H9 (cell line): ENCODE measurements at regions not wholly inside any gene's neighbourhood (a gene's known extent, or its start where the extent isn't known, plus 50 kb on each side); places are given as distances from the start of the nearest gene placed in this dataset.

Experiments used
- DNase-seq: peaks from one replicate; pipeline ENCODE4 v3.0.0-alpha.2; 2017
- H2AFZ ChIP-seq: one replicate; pipeline ENCODE4 v1.6.1; 2013; ENCODE audit warnings: mild to moderate bottlenecking, low read length, control low read depth, moderate library complexity
- H2AK5ac ChIP-seq: 2 replicates; pipeline ENCODE4 v1.6.1; 2013; ENCODE audit warnings: low read length, control low read depth, mixed read lengths; ENCODE audit not compliant: insufficient read length
- H2BK120ac ChIP-seq: one replicate; pipeline ENCODE4 v1.6.1; 2013; ENCODE audit warnings: low read depth, mild to moderate bottlenecking, low read length, control low read depth, inconsistent platforms; ENCODE audit not compliant: poor library complexity, severe bottlenecking
- H2BK12ac ChIP-seq: 2 replicates; pipeline ENCODE4 v1.6.1; 2013; ENCODE audit warnings: low read length, control low read depth, mixed read lengths, low read depth; ENCODE audit not compliant: insufficient read length
- H2BK15ac ChIP-seq: 2 replicates; pipeline ENCODE4 v1.6.1; 2013; ENCODE audit warnings: low read depth, low read length, control low read depth
- H2BK20ac ChIP-seq: one replicate; pipeline ENCODE4 v1.6.1; 2013; ENCODE audit warnings: low read depth, mild to moderate bottlenecking, low read length, control low read depth, inconsistent platforms; ENCODE audit not compliant: poor library complexity, severe bottlenecking
- H2BK5ac ChIP-seq: 2 replicates; pipeline ENCODE4 v1.6.1; 2013; ENCODE audit warnings: low read length, control low read depth, mixed read lengths; ENCODE audit not compliant: insufficient read length
- H3K14ac ChIP-seq: 2 replicates; pipeline ENCODE4 v1.6.1; 2013; ENCODE audit warnings: low read length, control low read depth; ENCODE audit not compliant: insufficient read depth
- H3K18ac ChIP-seq: 2 replicates; pipeline ENCODE4 v1.6.1; 2013; ENCODE audit warnings: low read depth, mild to moderate bottlenecking, mixed read lengths, low read length, control low read depth; ENCODE audit not compliant: insufficient read length
- H3K23ac ChIP-seq: 2 replicates; pipeline ENCODE4 v1.6.1; 2013; ENCODE audit warnings: low read length, control low read depth, mixed read lengths, low read depth; ENCODE audit not compliant: insufficient read length
- H3K23me2 ChIP-seq: 2 replicates; pipeline ENCODE4 v1.6.1; 2013; ENCODE audit warnings: low read depth, mild to moderate bottlenecking, mixed read lengths, low read length, control low read depth; ENCODE audit not compliant: insufficient read length, poor library complexity, severe bottlenecking
- H3K27ac ChIP-seq: 2 replicates; pipeline ENCODE4 v1.5.1; 2013; ENCODE audit warnings: low read length, control low read depth, mixed read lengths, low read depth; ENCODE audit not compliant: insufficient read length
- H3K27me3 ChIP-seq: 2 replicates; pipeline ENCODE4 v1.6.1; 2013; ENCODE audit warnings: low read length, control low read depth, inconsistent platforms; ENCODE audit not compliant: insufficient read depth
- H3K4ac ChIP-seq: 2 replicates; pipeline ENCODE4 v1.6.1; 2013; ENCODE audit warnings: low read depth, mild to moderate bottlenecking, control low read depth, inconsistent platforms, low read length, moderate library complexity
- H3K4me1 ChIP-seq: 2 replicates; pipeline ENCODE4 v1.6.1; 2013; ENCODE audit warnings: low read length, control low read depth, inconsistent platforms; ENCODE audit not compliant: insufficient read depth
- H3K4me2 ChIP-seq: 2 replicates; pipeline ENCODE4 v1.6.1; 2013; ENCODE audit warnings: low read length, control low read depth, mixed read lengths; ENCODE audit not compliant: insufficient read length, insufficient read depth
- H3K56ac ChIP-seq: 2 replicates; pipeline ENCODE4 v1.6.1; 2013; ENCODE audit warnings: low read depth, mild to moderate bottlenecking, mixed read lengths, low read length, control low read depth; ENCODE audit not compliant: insufficient read length
- H3K79me1 ChIP-seq: 2 replicates; pipeline ENCODE4 v1.6.1; 2013; ENCODE audit warnings: low read depth, mild to moderate bottlenecking, moderate library complexity, low read length, control low read depth, inconsistent platforms; ENCODE audit not compliant: insufficient read depth, poor library complexity, severe bottlenecking
- H3K79me2 ChIP-seq: 2 replicates; pipeline ENCODE4 v1.6.1; 2013; ENCODE audit warnings: low read length, control low read depth, inconsistent platforms; ENCODE audit not compliant: insufficient read depth
- H3K9ac ChIP-seq: 2 replicates; pipeline ENCODE4 v1.6.1; 2013; ENCODE audit warnings: low read length, control low read depth, mixed read lengths; ENCODE audit not compliant: insufficient read length; ENCODE audit errors: extremely low read depth
- H3K9me3 ChIP-seq: one replicate; pipeline ENCODE4 v1.6.1; 2013; ENCODE audit warnings: low read depth, low read length, inconsistent platforms; ENCODE audit not compliant: control insufficient read depth
- H3T11ph ChIP-seq: one replicate; pipeline ENCODE4 v1.6.1; 2013; ENCODE audit warnings: mild to moderate bottlenecking, low read length, control low read depth, inconsistent platforms
- H4K20me1 ChIP-seq: one replicate; pipeline ENCODE4 v1.6.1; 2013; ENCODE audit not compliant: control insufficient read depth, insufficient read length, insufficient read depth
- H4K5ac ChIP-seq: 2 replicates; pipeline ENCODE4 v1.6.1; 2013; ENCODE audit warnings: low read depth, mild to moderate bottlenecking, mixed read lengths, low read length, control low read depth; ENCODE audit not compliant: insufficient read length
- H4K8ac ChIP-seq: replicated peaks from 2 replicates; pipeline ENCODE4 v1.6.1; 2013; ENCODE audit warnings: low read length, control low read depth, mixed read lengths, low read depth; ENCODE audit not compliant: insufficient read length
- H4K91ac ChIP-seq: 2 replicates; pipeline ENCODE4 v1.6.1; 2013; ENCODE audit warnings: low read depth, mild to moderate bottlenecking, moderate library complexity, mixed read lengths, low read length, control low read depth; ENCODE audit not compliant: insufficient read length
- H3K27ac Mint-ChIP-seq, 3 experiments: 2 replicates in 2 of 3; 3 replicates in 1 of 3; pipeline ENCODE4 v1.8.0; 2020 to 2021; ENCODE audit warnings: mixed read lengths in 3 of 3, mild to moderate bottlenecking in 1 of 3, moderate library complexity in 1 of 3
- H3K27me3 Mint-ChIP-seq: 2 replicates; pipeline ENCODE4 v1.8.0; 2021; ENCODE audit warnings: low read depth, mild to moderate bottlenecking, moderate library complexity, mixed read lengths
- H3K36me3 Mint-ChIP-seq, 3 experiments: 2 replicates in 2 of 3; 3 replicates in 1 of 3; pipeline ENCODE4 v1.8.0; 2020 to 2021; ENCODE audit warnings: low read depth in 3 of 3, mixed read lengths in 3 of 3; ENCODE audit not compliant: insufficient read depth in 1 of 3
- H3K4me1 Mint-ChIP-seq, 2 experiments: 2 replicates each; pipeline ENCODE4 v1.8.0; 2020; ENCODE audit warnings: mixed read lengths in 2 of 2
- H3K4me3 Mint-ChIP-seq, 2 experiments: 2 replicates in 1 of 2; 3 replicates in 1 of 2; pipeline ENCODE4 v1.8.0; 2020 to 2021; ENCODE audit warnings: mild to moderate bottlenecking in 2 of 2, mixed read lengths in 2 of 2, moderate library complexity in 1 of 2
- H3K9me3 Mint-ChIP-seq, 2 experiments: 2 replicates in 1 of 2; 3 replicates in 1 of 2; pipeline ENCODE4 v1.8.0; 2020; ENCODE audit warnings: mild to moderate bottlenecking in 2 of 2, mixed read lengths in 2 of 2, moderate library complexity in 1 of 2
- WGBS: extraction: QIAGEN DNeasy Blood & Tissue Kit; methylation state at CpG from one replicate; pipeline ENCODE4 v1.1.7; 2013; ENCODE audit warnings: missing lambda C conversion rate, low lambda C conversion rate, mixed read lengths; ENCODE audit not compliant: insufficient read length; ENCODE audit errors: extremely low coverage; 5-methylcytosine and 5-hydroxymethylcytosine counted together
- TF ChIP-seq, protein P1 (sequence below): fragments of 200-600 bp; sonication (generic); conservative IDR thresholded peaks from 3 replicates; pipeline ENCODE4 v1.8.0; 2021; ENCODE audit warnings: antibody characterized with exemption, mild to moderate bottlenecking

DNA sequence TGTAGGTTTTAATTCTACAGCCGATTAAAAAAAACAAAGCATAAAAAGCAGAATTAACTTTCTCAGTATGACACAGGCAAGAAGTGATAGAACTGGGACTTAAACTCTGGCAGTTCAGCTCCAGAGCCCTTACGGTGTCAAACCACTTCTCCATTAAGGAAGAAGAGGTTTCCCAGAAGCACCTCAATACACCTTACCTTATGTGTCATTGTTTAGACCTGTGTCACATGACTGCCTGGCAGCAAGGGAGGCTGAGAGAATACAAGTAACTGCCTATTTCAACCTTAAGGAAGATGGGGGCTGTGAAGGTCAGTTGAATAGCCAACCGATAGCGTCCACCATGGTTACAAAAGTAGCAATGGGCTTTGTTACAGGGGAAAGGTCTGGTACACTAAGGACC is 54.6 kb upstream of the ARHGAP5 start:
- Histone ChIP-seq H3K27me3 (no peaks in the 10 kb centered on the region), H2BK20ac (no peak overlapping the region), H3K4me1 (no peaks in the 10 kb centered on the region), H2BK120ac (no peak overlapping the region), H2BK5ac (no peak overlapping the region), H4K5ac (no peak overlapping the region), H3K14ac (no peak overlapping the region), H3K56ac (no peak overlapping the region), H3K9me3 (no peaks in the 10 kb centered on the region), H3K79me2 (no peaks in the 10 kb centered on the region; the same call in 1 of the 2 replicates), H3T11ph (no peak overlapping the region), H4K8ac (no peak overlapping the region), H3K23me2 (no peaks in the 10 kb centered on the region), H2AFZ (no peak overlapping the region), H4K91ac (no peak overlapping the region), H3K27ac (no peak overlapping the region), H3K4me2 (no peak overlapping the region), H4K20me1 (no peaks in the 10 kb centered on the region), H3K23ac (no peak overlapping the region), H3K79me1 (no peaks in the 10 kb centered on the region), H2BK15ac (no peak overlapping the region), H3K4ac (no peak overlapping the region), H2BK12ac (no peak overlapping the region), H2AK5ac (no peak overlapping the region), H3K9ac (no peak overlapping the region), H3K18ac (no peak overlapping the region)
- H3K36me3 Mint-ChIP-seq: peaks cover 0 to 11% (median 5%) of the 10 kb centered on the region in 3 experiments; a peak in 5 of 7 replicates
- no peaks in the 10 kb centered on the region; the same call in 1 of the 2 replicates for H3K27me3 Mint-ChIP-seq
- no peak overlapping the region for H3K27ac Mint-ChIP-seq
- WGBS: no CpG with 5 or more reads among the region's 4 CpGs
- TF ChIP-seq, protein P1, sequence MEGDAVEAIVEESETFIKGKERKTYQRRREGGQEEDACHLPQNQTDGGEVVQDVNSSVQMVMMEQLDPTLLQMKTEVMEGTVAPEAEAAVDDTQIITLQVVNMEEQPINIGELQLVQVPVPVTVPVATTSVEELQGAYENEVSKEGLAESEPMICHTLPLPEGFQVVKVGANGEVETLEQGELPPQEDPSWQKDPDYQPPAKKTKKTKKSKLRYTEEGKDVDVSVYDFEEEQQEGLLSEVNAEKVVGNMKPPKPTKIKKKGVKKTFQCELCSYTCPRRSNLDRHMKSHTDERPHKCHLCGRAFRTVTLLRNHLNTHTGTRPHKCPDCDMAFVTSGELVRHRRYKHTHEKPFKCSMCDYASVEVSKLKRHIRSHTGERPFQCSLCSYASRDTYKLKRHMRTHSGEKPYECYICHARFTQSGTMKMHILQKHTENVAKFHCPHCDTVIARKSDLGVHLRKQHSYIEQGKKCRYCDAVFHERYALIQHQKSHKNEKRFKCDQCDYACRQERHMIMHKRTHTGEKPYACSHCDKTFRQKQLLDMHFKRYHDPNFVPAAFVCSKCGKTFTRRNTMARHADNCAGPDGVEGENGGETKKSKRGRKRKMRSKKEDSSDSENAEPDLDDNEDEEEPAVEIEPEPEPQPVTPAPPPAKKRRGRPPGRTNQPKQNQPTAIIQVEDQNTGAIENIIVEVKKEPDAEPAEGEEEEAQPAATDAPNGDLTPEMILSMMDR: no peak
- peaks cover 2 to 5% of the 10 kb centered on the region in 2 experiments; a peak in 2 of 5 replicates for H3K9me3 Mint-ChIP-seq
- DNase-seq: no peak
- H3K4me1 Mint-ChIP-seq: peaks cover 6 to 7% of the 10 kb centered on the region in 2 experiments; a peak in 3 of 4 replicates
- H3K4me3 Mint-ChIP-seq: no peak overlapping the region
